Astrocyte of the spinal cord (primary cell): ENCODE measurements at regions not wholly inside any gene's neighbourhood (a gene's known extent, or its start where the extent isn't known, plus 50 kb on each side); places are given as distances from the start of the nearest gene placed in this dataset.

Experiments used
- DNase-seq: peaks from one replicate; pipeline ENCODE4 v3.0.0; 2011; ENCODE audit warnings: low read depth, low spot score
- H3K4me3 ChIP-seq: 2 replicates; pipeline ENCODE4 v1.5.1; 2011; ENCODE audit warnings: low read depth, mild to moderate bottlenecking, low read length, moderate library complexity
- in situ Hi-C: cut with HindIII; loops from 2 replicates; pipeline ENCODE4 v1.10.0; 2017; ENCODE audit warnings: low sequenced_read_pairs
- TF ChIP-seq, protein P1 (sequence below): IDR thresholded peaks from 2 replicates; pipeline ENCODE4 v1.5.1; 2012; ENCODE audit warnings: low read depth, mild to moderate bottlenecking, low read length, inconsistent platforms

DNA sequence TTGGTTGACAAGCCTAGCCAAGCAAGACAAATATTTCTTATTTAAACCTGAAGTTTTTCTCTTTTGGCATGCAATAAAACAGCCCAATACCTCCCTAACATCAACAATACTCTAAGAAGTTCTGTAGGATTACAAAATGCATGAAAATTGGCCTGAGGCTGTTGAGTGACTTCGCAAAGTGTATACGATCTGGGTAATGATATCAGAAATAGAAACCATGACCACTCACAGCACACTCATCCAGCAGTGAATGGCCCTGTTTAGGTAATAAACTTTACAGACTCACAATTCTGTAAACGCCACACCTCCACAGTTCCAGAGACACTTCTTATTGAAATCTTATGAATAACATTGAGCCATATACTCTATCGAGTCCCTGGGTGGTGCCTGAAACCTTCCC, 83.0 kb upstream of the NAALADL2 start:
- TF ChIP-seq, protein P1, sequence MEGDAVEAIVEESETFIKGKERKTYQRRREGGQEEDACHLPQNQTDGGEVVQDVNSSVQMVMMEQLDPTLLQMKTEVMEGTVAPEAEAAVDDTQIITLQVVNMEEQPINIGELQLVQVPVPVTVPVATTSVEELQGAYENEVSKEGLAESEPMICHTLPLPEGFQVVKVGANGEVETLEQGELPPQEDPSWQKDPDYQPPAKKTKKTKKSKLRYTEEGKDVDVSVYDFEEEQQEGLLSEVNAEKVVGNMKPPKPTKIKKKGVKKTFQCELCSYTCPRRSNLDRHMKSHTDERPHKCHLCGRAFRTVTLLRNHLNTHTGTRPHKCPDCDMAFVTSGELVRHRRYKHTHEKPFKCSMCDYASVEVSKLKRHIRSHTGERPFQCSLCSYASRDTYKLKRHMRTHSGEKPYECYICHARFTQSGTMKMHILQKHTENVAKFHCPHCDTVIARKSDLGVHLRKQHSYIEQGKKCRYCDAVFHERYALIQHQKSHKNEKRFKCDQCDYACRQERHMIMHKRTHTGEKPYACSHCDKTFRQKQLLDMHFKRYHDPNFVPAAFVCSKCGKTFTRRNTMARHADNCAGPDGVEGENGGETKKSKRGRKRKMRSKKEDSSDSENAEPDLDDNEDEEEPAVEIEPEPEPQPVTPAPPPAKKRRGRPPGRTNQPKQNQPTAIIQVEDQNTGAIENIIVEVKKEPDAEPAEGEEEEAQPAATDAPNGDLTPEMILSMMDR = no peak
- in situ Hi-C loops = no loop called here
- no peak for DNase-seq
- no peak overlapping the region for H3K4me3 ChIP-seq

DNA sequence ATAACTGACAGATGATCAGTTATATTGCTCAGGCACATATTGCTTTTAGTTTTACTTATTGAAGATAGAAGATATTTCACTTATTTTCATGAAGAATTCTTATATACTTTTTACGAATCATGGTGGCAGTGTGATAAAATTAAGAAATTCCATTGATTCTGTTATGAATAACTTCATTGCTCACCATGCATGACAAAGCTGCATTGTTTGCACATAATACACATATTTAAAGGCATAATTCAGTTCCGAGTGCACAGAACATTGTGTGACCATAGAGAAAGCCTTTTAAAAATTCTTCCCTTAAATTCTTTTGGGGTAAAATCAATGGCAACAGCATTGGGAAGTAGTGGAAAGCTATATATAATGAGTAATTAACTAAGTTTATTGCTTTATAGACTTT, 82.5 kb upstream of the NAALADL2 start:
- DNase-seq = no peak
- TF ChIP-seq, protein P1 = no peak
- no peak overlapping the region for H3K4me3 ChIP-seq
- in situ Hi-C loops = no loop called here

GRCh38 chr3:174777813-174778212, 81.3 kb upstream of the NAALADL2 start:
- in situ Hi-C loops = no loop called here
- TF ChIP-seq, protein P1 = no peak
- DNase-seq = no peak
- no peak overlapping the region for H3K4me3 ChIP-seq

- TF ChIP-seq, protein P1 = no peak
- no peak for DNase-seq
- H3K4me3 ChIP-seq = no peak overlapping the region
- in situ Hi-C loops = no loop called here
Observed at GRCh38 chr3:174783502-174783901, 75.6 kb upstream of the NAALADL2 start.

DNA sequence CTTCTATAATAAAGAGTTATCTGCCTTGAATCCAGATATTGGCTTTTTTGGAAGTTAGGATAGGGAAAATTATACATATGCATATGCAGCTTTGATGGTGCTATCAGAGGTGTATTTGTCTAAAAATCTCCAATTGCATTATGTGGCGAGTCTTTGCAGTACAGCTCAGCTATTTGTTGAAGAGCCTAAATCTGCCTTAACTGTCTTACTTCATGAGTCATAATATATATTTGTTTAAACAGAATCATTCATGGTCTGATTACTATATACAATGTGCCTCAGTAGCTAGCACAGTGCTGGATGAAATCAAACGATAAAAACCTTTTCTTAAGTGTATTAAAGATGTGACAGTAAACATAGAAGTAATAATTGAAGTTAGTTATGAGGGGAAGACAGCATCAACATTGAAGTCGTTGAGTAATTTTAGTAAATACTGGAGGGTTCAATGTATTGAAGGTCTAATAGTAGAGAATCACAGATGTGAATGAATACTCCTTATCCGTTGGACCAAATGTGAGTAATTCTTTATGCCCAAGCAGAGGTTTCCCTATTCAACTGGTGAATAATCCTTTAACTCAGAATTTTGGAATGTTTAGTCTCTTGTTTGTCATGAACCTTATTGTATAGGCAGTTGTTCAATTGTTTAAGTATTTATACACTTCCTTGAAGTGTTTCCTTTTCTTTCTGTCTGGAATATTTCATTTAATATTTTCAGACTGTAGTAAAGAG, 74.8 kb upstream of the NAALADL2 start:
- DNase-seq = peak; percentile 53
- no peak overlapping the region for H3K4me3 ChIP-seq
- in situ Hi-C loops = no loop called here
- TF ChIP-seq, protein P1 = no peak

DNA sequence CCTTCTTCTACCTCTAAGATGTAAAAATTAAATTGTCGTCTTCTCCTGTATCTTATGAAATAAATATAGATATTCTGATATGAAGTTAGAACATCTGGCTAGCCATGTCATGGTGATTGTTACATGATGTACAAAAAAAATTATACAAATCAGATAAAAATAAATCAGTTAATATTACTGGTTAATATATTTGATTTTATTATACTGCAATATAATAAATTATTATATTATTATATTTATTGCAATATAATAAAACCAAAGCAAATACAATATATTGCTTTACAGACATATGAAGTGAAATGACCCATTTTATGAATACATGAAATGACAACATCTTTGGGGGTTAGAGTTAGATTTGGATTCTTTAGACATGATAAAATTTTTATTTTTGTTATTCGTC, 72.3 kb upstream of the NAALADL2 start:
- no peak for DNase-seq
- TF ChIP-seq, protein P1 = no peak
- in situ Hi-C loops = no loop called here
- H3K4me3 ChIP-seq = no peak overlapping the region
